ENCODE measurements at regions not wholly inside any gene's neighbourhood (a gene's known extent, or its start where the extent isn't known, plus 50 kb on each side); places are given as distances from the start of the nearest gene placed in this dataset.

DNA sequence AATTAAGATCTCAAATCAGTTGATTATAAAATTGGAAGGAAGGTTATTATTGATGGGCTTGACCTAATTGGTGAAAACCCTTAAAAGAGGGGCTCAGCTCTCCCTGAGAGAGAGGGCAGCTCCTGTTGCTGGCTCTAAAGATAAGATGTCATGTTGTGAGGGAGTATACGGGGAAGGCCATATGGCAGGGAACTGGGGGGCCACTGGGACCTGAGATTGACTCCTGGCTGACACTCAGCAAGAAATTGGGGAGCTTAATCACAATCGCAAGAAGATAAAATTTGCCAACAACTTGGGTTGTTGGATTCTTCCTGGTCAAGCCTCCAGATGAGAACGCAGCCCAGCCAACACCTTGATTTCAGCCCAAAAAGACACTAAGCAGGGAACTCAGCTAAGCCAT lies 69.7 kb upstream of the KCNJ6 start:
- 55 to 57% (median 55%) methylated on average over 3 of the region's 3 CpGs for WGBS, 3 donors
- no peak for DNase-seq
- Histone ChIP-seq H3K36me3 (no peaks in the 10 kb centered on the region), H3K9me3 (no peaks in the 10 kb centered on the region), H3K27ac (no peak overlapping the region), H3K4me1 (ENCODE audit: insufficient read depth) (no peaks in the 10 kb centered on the region), H3K4me3 (no peak overlapping the region), H3K27me3 (no peaks in the 10 kb centered on the region)
- TF ChIP-seq POLR2A (IDR thresholded peaks at IDR 0.05): no peak
- intact Hi-C loops (cut with DNase I): no loop called here

GRCh38 chr21:37986751-37987399 lies 70.6 kb upstream of the KCNJ6 start:
- TF ChIP-seq POLR2A (IDR thresholded peaks at IDR 0.05) (no peak), EP300 (IDR thresholded peaks at IDR 0.05) (no peak)
- TF ChIP-seq, protein P1, sequence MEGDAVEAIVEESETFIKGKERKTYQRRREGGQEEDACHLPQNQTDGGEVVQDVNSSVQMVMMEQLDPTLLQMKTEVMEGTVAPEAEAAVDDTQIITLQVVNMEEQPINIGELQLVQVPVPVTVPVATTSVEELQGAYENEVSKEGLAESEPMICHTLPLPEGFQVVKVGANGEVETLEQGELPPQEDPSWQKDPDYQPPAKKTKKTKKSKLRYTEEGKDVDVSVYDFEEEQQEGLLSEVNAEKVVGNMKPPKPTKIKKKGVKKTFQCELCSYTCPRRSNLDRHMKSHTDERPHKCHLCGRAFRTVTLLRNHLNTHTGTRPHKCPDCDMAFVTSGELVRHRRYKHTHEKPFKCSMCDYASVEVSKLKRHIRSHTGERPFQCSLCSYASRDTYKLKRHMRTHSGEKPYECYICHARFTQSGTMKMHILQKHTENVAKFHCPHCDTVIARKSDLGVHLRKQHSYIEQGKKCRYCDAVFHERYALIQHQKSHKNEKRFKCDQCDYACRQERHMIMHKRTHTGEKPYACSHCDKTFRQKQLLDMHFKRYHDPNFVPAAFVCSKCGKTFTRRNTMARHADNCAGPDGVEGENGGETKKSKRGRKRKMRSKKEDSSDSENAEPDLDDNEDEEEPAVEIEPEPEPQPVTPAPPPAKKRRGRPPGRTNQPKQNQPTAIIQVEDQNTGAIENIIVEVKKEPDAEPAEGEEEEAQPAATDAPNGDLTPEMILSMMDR (IDR thresholded peaks at IDR 0.05): no peak
- H3K9me3 ChIP-seq: no peaks in the 10 kb centered on the region

GRCh38 chr21:37987668-37988067 lies 71.4 kb upstream of the KCNJ6 start:
- H3K9me3 ChIP-seq: no peaks in the 10 kb centered on the region
- intact Hi-C loops (cut with DNase I): no loop called here
- 81 to 87% (median 81%) methylated on average over 5 of the region's 5 CpGs for WGBS, 3 donors
- H3K4me3 ChIP-seq: no peak overlapping the region
- H3K4me1 ChIP-seq (ENCODE audit: insufficient read depth): no peaks in the 10 kb centered on the region
- H3K27me3 ChIP-seq: no peaks in the 10 kb centered on the region
- H3K36me3 ChIP-seq: no peaks in the 10 kb centered on the region
- TF ChIP-seq, protein P1 (IDR thresholded peaks at IDR 0.05): no peak
- TF ChIP-seq POLR2A (IDR thresholded peaks at IDR 0.05) (no peak), EP300 (IDR thresholded peaks at IDR 0.05) (no peak)
- no peak for DNase-seq
- no peak overlapping the region for H3K27ac ChIP-seq

More at GRCh38 chr21:37986751-37987399, 70.6 kb upstream of the KCNJ6 start:
- Histone ChIP-seq H3K27ac (no peak overlapping the region), H3K4me3 (no peak overlapping the region), H3K4me1 (ENCODE audit: insufficient read depth) (no peaks in the 10 kb centered on the region), H3K27me3 (no peaks in the 10 kb centered on the region), H3K36me3 (no peaks in the 10 kb centered on the region)
- intact Hi-C loops (cut with DNase I): no loop called here
- 42 to 52% (median 43%) methylated on average over 5 of the region's 5 CpGs for WGBS, 3 donors
- no peak for DNase-seq

DNA sequence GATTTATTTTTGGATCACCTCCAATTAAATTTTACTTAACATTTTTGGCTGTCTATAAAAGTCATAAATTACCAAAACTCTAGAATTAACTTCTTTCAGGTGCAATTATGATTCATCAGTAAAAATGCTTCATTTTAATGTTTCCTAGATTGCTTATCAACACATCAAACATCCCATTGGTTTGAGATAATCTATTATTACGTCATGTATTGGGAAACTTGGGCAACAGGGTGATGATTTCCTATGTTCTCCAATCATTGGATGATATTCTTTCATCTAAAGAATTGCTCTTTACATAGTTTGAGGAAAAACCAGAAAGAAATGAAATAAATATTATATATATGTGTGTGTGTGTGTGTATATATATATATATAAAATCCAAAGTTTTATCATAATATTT lies 76.8 kb upstream of the KCNJ6 start:
- H3K27me3 ChIP-seq: no peaks in the 10 kb centered on the region
- H3K36me3 ChIP-seq: no peaks in the 10 kb centered on the region
- H3K9me3 ChIP-seq: no peaks in the 10 kb centered on the region
- intact Hi-C loops (cut with DNase I): no loop called here
- 58 to 82% (median 72%) methylated on average over 1 of the region's 1 CpG for WGBS, 3 donors
- H3K4me1 ChIP-seq (ENCODE audit: insufficient read depth): no peaks in the 10 kb centered on the region
- no peak overlapping the region for H3K4me3 ChIP-seq
- no peak overlapping the region for H3K27ac ChIP-seq
- no peak for DNase-seq
- no peak for TF ChIP-seq POLR2A (IDR thresholded peaks at IDR 0.05)
- no peak for TF ChIP-seq EP300 (IDR thresholded peaks at IDR 0.05)
- TF ChIP-seq, protein P1 (IDR thresholded peaks at IDR 0.05): no peak

DNA sequence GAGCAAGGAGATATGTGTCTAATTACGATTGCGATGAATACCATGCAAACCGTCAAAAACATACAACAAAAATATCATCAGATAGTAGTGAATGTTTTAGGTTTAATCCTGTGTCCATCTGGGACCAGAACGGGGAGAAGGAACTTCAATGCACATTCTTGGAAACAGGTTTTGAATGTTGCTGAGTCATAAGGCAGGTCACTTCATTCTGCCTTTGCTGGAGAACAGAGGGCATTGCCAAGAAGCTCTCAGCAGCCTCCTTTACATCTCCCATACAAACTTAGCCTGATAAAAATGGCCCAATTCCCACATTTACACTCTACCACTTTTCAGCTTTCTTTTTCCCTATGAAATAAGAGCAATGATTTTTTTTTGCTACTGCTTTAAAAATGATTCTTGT lies 78.0 kb upstream of the KCNJ6 start:
- H3K36me3 ChIP-seq: no peaks in the 10 kb centered on the region
- no peaks in the 10 kb centered on the region for H3K27me3 ChIP-seq
- H3K4me1 ChIP-seq (ENCODE audit: insufficient read depth): no peaks in the 10 kb centered on the region
- no peak for DNase-seq
- intact Hi-C loops (cut with DNase I): no loop called here
- H3K4me3 ChIP-seq: no peak overlapping the region
- no peak overlapping the region for H3K27ac ChIP-seq
- 72 to 80% (median 79%) methylated on average over 4 of the region's 4 CpGs for WGBS, 3 donors
- no peaks in the 10 kb centered on the region for H3K9me3 ChIP-seq
- no peak for TF ChIP-seq EP300 (IDR thresholded peaks at IDR 0.05)
